ENCODE measurements at regions not wholly inside any gene's neighbourhood (a gene's known extent, or its start where the extent isn't known, plus 50 kb on each side); places are given as distances from the start of the nearest gene placed in this dataset.

DNA sequence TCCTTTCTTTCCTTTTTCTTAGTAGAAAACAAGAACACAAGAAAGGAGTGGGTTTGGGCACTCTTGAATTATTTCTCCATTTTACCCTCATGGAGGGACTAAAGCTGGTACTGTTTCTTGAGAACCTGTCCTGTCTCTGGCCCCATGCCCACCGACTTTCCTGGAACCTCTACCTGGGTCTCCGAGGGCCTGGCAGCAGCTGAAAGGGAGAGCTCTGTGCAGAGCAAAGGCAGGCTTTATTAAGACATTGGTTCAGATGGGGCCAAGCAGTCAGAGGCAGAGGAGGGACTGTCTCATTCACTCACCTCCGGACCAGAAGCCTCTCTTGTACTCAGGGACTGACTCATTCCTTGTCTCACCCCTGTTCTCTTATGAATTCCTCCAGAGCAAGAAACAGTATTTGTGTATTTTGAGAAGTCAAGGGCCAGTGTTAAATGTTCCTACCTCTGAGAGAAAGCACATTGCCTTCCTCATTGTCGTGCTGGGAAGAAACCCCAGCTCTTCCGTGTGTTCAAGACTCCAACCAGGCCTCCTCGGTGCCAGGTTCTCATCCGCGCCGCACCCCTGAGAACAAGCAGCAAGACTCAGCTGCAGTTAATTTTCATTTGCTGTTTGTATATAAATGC, 201.9 kb upstream of the NT5C1B start:
- 96% methylated on average over 9 of the region's 9 CpGs for WGBS (ENCODE audit: insufficient coverage, low coverage, low lambda C conversion rate, missing lambda C conversion rate)
- H3K27me3 ChIP-seq: no peaks in the 10 kb centered on the region
- H3K9me3 ChIP-seq: no peaks in the 10 kb centered on the region
- H3K27ac ChIP-seq: no peak overlapping the region
- DNase-seq: no peak
- H3K36me3 ChIP-seq: no peaks in the 10 kb centered on the region
- intact Hi-C loops (cut with DNase I): no loop called here
- no peak overlapping the region for H3K4me3 ChIP-seq
- ATAC-seq: no peak
- no peaks in the 10 kb centered on the region for H3K4me1 ChIP-seq
- TF ChIP-seq, protein P1, sequence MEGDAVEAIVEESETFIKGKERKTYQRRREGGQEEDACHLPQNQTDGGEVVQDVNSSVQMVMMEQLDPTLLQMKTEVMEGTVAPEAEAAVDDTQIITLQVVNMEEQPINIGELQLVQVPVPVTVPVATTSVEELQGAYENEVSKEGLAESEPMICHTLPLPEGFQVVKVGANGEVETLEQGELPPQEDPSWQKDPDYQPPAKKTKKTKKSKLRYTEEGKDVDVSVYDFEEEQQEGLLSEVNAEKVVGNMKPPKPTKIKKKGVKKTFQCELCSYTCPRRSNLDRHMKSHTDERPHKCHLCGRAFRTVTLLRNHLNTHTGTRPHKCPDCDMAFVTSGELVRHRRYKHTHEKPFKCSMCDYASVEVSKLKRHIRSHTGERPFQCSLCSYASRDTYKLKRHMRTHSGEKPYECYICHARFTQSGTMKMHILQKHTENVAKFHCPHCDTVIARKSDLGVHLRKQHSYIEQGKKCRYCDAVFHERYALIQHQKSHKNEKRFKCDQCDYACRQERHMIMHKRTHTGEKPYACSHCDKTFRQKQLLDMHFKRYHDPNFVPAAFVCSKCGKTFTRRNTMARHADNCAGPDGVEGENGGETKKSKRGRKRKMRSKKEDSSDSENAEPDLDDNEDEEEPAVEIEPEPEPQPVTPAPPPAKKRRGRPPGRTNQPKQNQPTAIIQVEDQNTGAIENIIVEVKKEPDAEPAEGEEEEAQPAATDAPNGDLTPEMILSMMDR (IDR thresholded peaks at IDR 0.05): no peak
- no peak for TF ChIP-seq POLR2A (IDR thresholded peaks at IDR 0.05)

DNA sequence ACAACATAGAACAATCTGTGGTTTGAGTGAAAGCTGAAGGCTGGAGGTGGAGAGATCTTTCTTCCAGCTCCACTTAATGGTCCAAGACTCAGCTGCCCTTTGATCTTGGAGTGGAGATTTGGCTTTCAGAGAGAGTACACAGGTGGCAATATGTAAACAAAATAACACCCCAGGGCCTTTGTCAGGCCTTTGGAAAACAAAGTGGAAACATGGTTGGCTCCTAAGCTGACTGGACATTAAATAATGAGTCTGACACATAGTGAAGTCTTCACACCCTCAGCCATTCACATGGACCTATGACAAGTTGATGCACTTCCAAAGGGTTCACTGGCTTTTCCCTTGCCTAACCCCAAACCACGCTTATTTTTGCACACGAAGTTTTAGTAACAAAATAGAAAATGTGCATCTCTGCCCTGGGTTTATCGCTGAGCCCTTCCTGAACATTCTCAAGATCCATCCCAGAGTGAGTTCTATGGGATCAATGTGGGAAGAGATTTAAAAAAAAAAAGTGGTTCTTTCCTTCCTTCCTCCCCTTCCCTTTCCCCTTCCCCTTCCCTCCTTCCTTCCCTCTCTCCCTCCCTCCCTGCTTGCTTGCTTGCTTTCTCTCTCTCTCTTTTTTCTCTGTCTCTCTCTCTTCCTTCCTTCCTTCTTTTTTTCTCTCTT, 201.3 kb upstream of the NT5C1B start:
- ATAC-seq: no peak
- no peak for DNase-seq
- no peaks in the 10 kb centered on the region for H3K9me3 ChIP-seq
- intact Hi-C loops (cut with DNase I): no loop called here
- WGBS (ENCODE audit: insufficient coverage, low coverage, low lambda C conversion rate, missing lambda C conversion rate): 92% methylated on average over 3 of the region's 3 CpGs
- no peaks in the 10 kb centered on the region for H3K4me1 ChIP-seq
- H3K36me3 ChIP-seq: no peaks in the 10 kb centered on the region
- no peaks in the 10 kb centered on the region for H3K27me3 ChIP-seq
- TF ChIP-seq, protein P1 (IDR thresholded peaks at IDR 0.05): no peak
- TF ChIP-seq POLR2A (IDR thresholded peaks at IDR 0.05): no peak
- H3K27ac ChIP-seq: no peak overlapping the region
- H3K4me3 ChIP-seq: no peak overlapping the region

DNA sequence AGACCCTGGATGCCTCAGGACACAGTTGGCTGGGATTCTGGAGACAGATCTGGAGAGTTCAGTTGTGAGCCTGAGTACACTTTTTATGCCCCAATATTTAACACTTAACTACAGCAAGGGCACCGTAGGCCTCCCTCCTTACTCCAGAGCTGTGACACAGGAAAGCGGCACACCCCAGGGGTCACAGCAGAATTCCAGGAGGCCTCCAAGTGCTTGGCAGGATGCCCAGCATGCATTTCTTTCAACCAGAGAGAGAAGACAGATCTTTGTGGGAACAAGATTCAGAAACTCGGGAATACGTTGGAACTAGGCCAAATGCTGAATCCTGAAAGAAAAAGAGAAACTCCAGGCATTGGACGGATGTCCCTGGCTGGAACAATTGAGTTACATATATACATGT, 199.2 kb upstream of the NT5C1B start:
- TF ChIP-seq, protein P1 (IDR thresholded peaks at IDR 0.05): no peak
- no peak for TF ChIP-seq POLR2A (IDR thresholded peaks at IDR 0.05)
- H3K27ac ChIP-seq: no peak overlapping the region
- ATAC-seq (peak in 1 of 4 donors; percentile 23), DNase-seq (peak in 1 of 3 donors; percentile 52)
- no peak overlapping the region for H3K4me3 ChIP-seq
- H3K4me1 ChIP-seq: no peaks in the 10 kb centered on the region
- H3K27me3 ChIP-seq: no peaks in the 10 kb centered on the region
- no peaks in the 10 kb centered on the region for H3K36me3 ChIP-seq
- intact Hi-C loops (cut with DNase I): no loop called here
- 66% methylated on average over 4 of the region's 5 CpGs for WGBS (ENCODE audit: insufficient coverage, low coverage, low lambda C conversion rate, missing lambda C conversion rate)
- peaks cover 0 to 4% (median 0%) of the 10 kb centered on the region in 4 donors for H3K9me3 ChIP-seq

DNA sequence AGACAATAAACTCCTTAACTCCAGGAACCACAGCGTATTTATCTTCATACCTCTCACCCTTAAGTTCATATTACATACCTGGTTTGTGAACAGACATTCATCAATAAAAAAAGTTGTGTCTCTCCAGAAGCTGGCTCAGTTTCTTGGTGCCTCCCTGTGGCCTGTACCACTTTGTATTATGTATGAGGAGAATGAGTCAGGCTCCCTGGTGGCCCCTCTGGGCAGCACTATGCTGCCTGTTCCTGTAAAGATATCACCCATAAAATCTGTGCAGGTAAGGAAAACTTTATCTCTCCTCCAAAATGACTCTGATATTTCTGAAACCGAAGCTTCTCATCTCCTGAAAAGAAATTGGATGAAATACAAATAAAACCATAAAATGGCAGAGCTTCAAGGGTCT, 198.4 kb upstream of the NT5C1B start:
- H3K4me1 ChIP-seq: no peaks in the 10 kb centered on the region
- no peak for ATAC-seq
- peaks cover 0 to 4% (median 0%) of the 10 kb centered on the region in 4 donors for H3K9me3 ChIP-seq
- no peak overlapping the region for H3K27ac ChIP-seq
- H3K4me3 ChIP-seq: no peak overlapping the region
- no peaks in the 10 kb centered on the region for H3K27me3 ChIP-seq
- intact Hi-C loops (cut with DNase I): no loop called here
- DNase-seq: no peak
- no peaks in the 10 kb centered on the region for H3K36me3 ChIP-seq
- TF ChIP-seq POLR2A (IDR thresholded peaks at IDR 0.05): no peak
- TF ChIP-seq, protein P1 (IDR thresholded peaks at IDR 0.05): no peak
- 91% methylated on average over 2 of the region's 2 CpGs for WGBS (ENCODE audit: insufficient coverage, low coverage, low lambda C conversion rate, missing lambda C conversion rate)
